SK-N-SH treated with all-trans-retinoic acid at 6 μM for 48 hours (cell line): ENCODE measurements at regions not wholly inside any gene's neighbourhood (a gene's known extent, or its start where the extent isn't known, plus 50 kb on each side); places are given as distances from the start of the nearest gene placed in this dataset.

Source experiments
- ARNTL ChIP-seq: fragments of 450-650 bp; formaldehyde crosslinking; IDR thresholded peaks from 2 replicates; pipeline ENCODE4 v1.5.0; 2020; ENCODE audit warnings: low read depth, mild to moderate bottlenecking, moderate library complexity, borderline replicate concordance
- ISL1 ChIP-seq: fragments of 250-450 bp; sonication (Bioruptor Pico); IDR thresholded peaks from 2 replicates; pipeline ENCODE4 v2.1.2; 2022; ENCODE audit warnings: mild to moderate bottlenecking, moderate library complexity
- OSR1 ChIP-seq: fragments of 250-450 bp; sonication (Bioruptor Pico); IDR thresholded peaks from 2 replicates; pipeline ENCODE4 v1.8.0; 2022; ENCODE audit warnings: moderate library complexity, mild to moderate bottlenecking, inconsistent platforms
- PPARA ChIP-seq: fragments of 250-450 bp; sonication (Bioruptor Pico); IDR thresholded peaks from 2 replicates; pipeline ENCODE4 v1.5.0; 2020; ENCODE audit warnings: mild to moderate bottlenecking, borderline replicate concordance
- SNAI2 ChIP-seq: fragments of 250-450 bp; sonication (Bioruptor Pico); IDR thresholded peaks from 2 replicates; pipeline ENCODE4 v1.5.0; 2020; ENCODE audit warnings: mild to moderate bottlenecking, moderate library complexity
- ZC3H10 ChIP-seq: fragments of 250-450 bp; sonication (Bioruptor Pico); IDR thresholded peaks from 2 replicates; pipeline ENCODE4 v1.5.1; 2021; ENCODE audit warnings: mild to moderate bottlenecking, moderate library complexity
- ZNF565 ChIP-seq: fragments of 450-650 bp; formaldehyde crosslinking; conservative IDR thresholded peaks from 2 replicates; pipeline ENCODE4 v1.5.0; 2020; ENCODE audit warnings: low read depth, mild to moderate bottlenecking, moderate library complexity
- ZNF70 ChIP-seq: fragments of 450-650 bp; formaldehyde crosslinking; IDR thresholded peaks from 2 replicates; pipeline ENCODE4 v1.5.0; 2020; ENCODE audit warnings: mild to moderate bottlenecking, moderate library complexity
- ZNF8 ChIP-seq: fragments of 450-650 bp; formaldehyde crosslinking; IDR thresholded peaks from 2 replicates; pipeline ENCODE4 v1.5.0; 2020; ENCODE audit warnings: mild to moderate bottlenecking, moderate library complexity
- TF ChIP-seq, protein P1 (sequence below): fragments of 250-450 bp; sonication (Bioruptor Pico); IDR thresholded peaks from 2 replicates; pipeline ENCODE4 v1.5.1; 2021; ENCODE audit warnings: mild to moderate bottlenecking, moderate library complexity
- TF ChIP-seq, protein P2 (sequence below): fragments of 250-450 bp; sonication (Bioruptor Pico); IDR thresholded peaks from 2 replicates; pipeline ENCODE4 v1.8.0; 2021; ENCODE audit warnings: low read depth, mild to moderate bottlenecking, moderate library complexity, borderline replicate concordance
- TF ChIP-seq, protein P3 (sequence below): fragments of 250-450 bp; sonication (Bioruptor Pico); IDR thresholded peaks from 2 replicates; pipeline ENCODE4 v1.8.0; 2020; ENCODE audit warnings: mild to moderate bottlenecking, moderate library complexity, borderline replicate concordance
- TF ChIP-seq, protein P4 (sequence below): fragments of 250-450 bp; sonication (Bioruptor Pico); IDR thresholded peaks from 2 replicates; pipeline ENCODE4 v1.5.0; 2020; ENCODE audit warnings: mild to moderate bottlenecking, moderate library complexity

DNA sequence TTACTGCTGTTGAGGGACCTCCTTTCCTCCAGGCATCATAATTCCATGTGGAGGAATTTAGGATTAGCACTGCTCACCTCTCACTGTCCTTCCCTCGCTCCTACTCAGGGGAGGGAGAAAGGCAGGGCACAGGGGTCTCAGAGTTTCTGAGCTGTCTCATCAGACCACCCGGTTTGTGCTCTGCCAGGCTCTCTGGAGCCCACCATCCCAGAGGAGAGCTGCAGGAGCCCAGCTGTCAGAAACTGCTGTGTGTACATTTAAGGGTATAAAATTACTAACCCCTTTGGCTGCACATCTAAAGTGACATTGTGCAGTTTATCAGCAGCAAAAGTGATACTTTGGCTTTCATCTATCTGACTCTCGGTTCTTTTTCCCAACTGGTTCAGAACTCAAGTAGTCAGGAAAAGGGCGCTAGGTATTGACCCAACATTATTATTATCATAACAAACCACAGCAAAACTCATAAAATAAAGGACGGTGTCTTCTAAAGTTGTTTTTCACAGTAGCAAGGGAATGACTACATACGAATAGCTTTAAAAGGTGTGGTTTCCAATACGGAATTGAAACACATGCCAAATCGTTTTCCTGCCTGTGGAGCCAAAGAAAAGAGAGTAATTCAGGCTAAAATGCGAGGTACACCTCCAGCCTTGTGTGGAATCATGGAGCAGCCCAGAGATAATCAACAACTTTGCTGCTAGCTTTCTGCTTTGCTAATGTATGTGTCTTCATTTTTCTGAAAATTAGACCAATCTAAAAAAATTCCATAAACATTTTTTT lies 348.1 kb downstream of the TMEM167A start:
- TF ChIP-seq, protein P1, sequence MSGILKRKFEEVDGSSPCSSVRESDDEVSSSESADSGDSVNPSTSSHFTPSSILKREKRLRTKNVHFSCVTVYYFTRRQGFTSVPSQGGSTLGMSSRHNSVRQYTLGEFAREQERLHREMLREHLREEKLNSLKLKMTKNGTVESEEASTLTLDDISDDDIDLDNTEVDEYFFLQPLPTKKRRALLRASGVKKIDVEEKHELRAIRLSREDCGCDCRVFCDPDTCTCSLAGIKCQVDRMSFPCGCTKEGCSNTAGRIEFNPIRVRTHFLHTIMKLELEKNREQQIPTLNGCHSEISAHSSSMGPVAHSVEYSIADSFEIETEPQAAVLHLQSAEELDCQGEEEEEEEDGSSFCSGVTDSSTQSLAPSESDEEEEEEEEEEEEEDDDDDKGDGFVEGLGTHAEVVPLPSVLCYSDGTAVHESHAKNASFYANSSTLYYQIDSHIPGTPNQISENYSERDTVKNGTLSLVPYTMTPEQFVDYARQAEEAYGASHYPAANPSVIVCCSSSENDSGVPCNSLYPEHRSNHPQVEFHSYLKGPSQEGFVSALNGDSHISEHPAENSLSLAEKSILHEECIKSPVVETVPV: no peak
- TF ChIP-seq PPARA (CRISPR knock-in tag): no peak
- TF ChIP-seq, protein P2, sequence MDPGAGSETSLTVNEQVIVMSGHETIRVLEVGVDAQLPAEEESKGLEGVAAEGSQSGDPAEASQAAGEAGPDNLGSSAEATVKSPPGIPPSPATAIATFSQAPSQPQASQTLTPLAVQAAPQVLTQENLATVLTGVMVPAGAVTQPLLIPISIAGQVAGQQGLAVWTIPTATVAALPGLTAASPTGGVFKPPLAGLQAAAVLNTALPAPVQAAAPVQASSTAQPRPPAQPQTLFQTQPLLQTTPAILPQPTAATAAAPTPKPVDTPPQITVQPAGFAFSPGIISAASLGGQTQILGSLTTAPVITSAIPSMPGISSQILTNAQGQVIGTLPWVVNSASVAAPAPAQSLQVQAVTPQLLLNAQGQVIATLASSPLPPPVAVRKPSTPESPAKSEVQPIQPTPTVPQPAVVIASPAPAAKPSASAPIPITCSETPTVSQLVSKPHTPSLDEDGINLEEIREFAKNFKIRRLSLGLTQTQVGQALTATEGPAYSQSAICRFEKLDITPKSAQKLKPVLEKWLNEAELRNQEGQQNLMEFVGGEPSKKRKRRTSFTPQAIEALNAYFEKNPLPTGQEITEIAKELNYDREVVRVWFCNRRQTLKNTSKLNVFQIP: no peak
- TF ChIP-seq, protein P3, sequence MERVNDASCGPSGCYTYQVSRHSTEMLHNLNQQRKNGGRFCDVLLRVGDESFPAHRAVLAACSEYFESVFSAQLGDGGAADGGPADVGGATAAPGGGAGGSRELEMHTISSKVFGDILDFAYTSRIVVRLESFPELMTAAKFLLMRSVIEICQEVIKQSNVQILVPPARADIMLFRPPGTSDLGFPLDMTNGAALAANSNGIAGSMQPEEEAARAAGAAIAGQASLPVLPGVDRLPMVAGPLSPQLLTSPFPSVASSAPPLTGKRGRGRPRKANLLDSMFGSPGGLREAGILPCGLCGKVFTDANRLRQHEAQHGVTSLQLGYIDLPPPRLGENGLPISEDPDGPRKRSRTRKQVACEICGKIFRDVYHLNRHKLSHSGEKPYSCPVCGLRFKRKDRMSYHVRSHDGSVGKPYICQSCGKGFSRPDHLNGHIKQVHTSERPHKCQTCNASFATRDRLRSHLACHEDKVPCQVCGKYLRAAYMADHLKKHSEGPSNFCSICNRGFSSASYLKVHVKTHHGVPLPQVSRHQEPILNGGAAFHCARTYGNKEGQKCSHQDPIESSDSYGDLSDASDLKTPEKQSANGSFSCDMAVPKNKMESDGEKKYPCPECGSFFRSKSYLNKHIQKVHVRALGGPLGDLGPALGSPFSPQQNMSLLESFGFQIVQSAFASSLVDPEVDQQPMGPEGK (CRISPR knock-in tag): no peak
- no peak for TF ChIP-seq ZNF70 (CRISPR knock-in tag)
- no peak for TF ChIP-seq ZNF8 (CRISPR knock-in tag)
- TF ChIP-seq, protein P4, sequence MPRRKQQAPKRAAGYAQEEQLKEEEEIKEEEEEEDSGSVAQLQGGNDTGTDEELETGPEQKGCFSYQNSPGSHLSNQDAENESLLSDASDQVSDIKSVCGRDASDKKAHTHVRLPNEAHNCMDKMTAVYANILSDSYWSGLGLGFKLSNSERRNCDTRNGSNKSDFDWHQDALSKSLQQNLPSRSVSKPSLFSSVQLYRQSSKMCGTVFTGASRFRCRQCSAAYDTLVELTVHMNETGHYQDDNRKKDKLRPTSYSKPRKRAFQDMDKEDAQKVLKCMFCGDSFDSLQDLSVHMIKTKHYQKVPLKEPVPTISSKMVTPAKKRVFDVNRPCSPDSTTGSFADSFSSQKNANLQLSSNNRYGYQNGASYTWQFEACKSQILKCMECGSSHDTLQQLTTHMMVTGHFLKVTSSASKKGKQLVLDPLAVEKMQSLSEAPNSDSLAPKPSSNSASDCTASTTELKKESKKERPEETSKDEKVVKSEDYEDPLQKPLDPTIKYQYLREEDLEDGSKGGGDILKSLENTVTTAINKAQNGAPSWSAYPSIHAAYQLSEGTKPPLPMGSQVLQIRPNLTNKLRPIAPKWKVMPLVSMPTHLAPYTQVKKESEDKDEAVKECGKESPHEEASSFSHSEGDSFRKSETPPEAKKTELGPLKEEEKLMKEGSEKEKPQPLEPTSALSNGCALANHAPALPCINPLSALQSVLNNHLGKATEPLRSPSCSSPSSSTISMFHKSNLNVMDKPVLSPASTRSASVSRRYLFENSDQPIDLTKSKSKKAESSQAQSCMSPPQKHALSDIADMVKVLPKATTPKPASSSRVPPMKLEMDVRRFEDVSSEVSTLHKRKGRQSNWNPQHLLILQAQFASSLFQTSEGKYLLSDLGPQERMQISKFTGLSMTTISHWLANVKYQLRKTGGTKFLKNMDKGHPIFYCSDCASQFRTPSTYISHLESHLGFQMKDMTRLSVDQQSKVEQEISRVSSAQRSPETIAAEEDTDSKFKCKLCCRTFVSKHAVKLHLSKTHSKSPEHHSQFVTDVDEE: no peak
- no peak for TF ChIP-seq OSR1 (CRISPR knock-in tag)
- no peak for TF ChIP-seq ARNTL (CRISPR knock-in tag)
- TF ChIP-seq ZC3H10: no peak
- no peak for TF ChIP-seq SNAI2 (CRISPR knock-in tag)
- TF ChIP-seq ZNF565 (CRISPR knock-in tag): no peak
- no peak for TF ChIP-seq ISL1 (CRISPR knock-in tag)
